ENCODE measurements at regions not wholly inside any gene's neighbourhood (a gene's known extent, or its start where the extent isn't known, plus 50 kb on each side); places are given as distances from the start of the nearest gene placed in this dataset.

GRCh38 chr10:55734112-55734511, 626.9 kb downstream of the ZWINT start:
- no peaks in the 10 kb centered on the region for H3K27me3 ChIP-seq
- peaks cover 2% of the 10 kb centered on the region for H3K27me3 Mint-ChIP-seq (ENCODE audit: insufficient read depth, low read depth)
- no peaks in the 10 kb centered on the region for H4K20me1 ChIP-seq (ENCODE audit: low read depth)
- no peaks in the 10 kb centered on the region for H3K9me3 Mint-ChIP-seq
- H3K9me3 ChIP-seq (ENCODE audit: low read depth), result no peaks in the 10 kb centered on the region
- DNase-seq (ENCODE audit: low spot score), result no peak
- H3F3A ChIP-seq (ENCODE audit: low read depth), result no peaks in the 10 kb centered on the region
- H3K36me3 ChIP-seq, result no peaks in the 10 kb centered on the region
- H3K4me2 ChIP-seq, result no peak overlapping the region
- H3K4me3 Mint-ChIP-seq, result no peak overlapping the region
- H3K27ac ChIP-seq, result no peak overlapping the region
- H3K4me1 Mint-ChIP-seq, result no peaks in the 10 kb centered on the region
- no peak overlapping the region for H2AFZ ChIP-seq (replicated peaks)
- no peaks in the 10 kb centered on the region for H3K4me1 ChIP-seq
- no peak overlapping the region for H3K9ac ChIP-seq
- no peaks in the 10 kb centered on the region for H3K79me2 ChIP-seq (ENCODE audit: low read depth)
- H3K4me3 ChIP-seq, result no peak overlapping the region
- H3K27ac Mint-ChIP-seq, result no peak overlapping the region
- H3K36me3 Mint-ChIP-seq, result no peaks in the 10 kb centered on the region
- no peak for TF ChIP-seq EZH2 (IDR thresholded peaks at IDR 0.05)
- TF ChIP-seq CTCF (IDR thresholded peaks at IDR 0.05), result no peak
- TF ChIP-seq EZH2phosphoT487 (IDR thresholded peaks at IDR 0.05), result no peak

GRCh38 chr10:55704950-55705349, 656.1 kb downstream of the ZWINT start:
- no peaks in the 10 kb centered on the region for H3K9me3 ChIP-seq (ENCODE audit: low read depth)
- H3K9ac ChIP-seq, result no peak overlapping the region
- Mint-ChIP-seq H3K9me3 (no peaks in the 10 kb centered on the region), H3K27me3 (ENCODE audit: insufficient read depth, low read depth) (no peaks in the 10 kb centered on the region), H3K36me3 (no peaks in the 10 kb centered on the region), H3K4me3 (no peak overlapping the region), H3K27ac (no peak overlapping the region), H3K4me1 (no peaks in the 10 kb centered on the region)
- no peaks in the 10 kb centered on the region for H3F3A ChIP-seq (ENCODE audit: low read depth)
- no peak overlapping the region for H3K27ac ChIP-seq
- H3K4me3 ChIP-seq, result no peak overlapping the region
- no peak overlapping the region for H2AFZ ChIP-seq (replicated peaks)
- TF ChIP-seq CTCF (IDR thresholded peaks at IDR 0.05) (no peak), EZH2phosphoT487 (IDR thresholded peaks at IDR 0.05) (no peak), EZH2 (IDR thresholded peaks at IDR 0.05) (no peak)
- H3K4me1 ChIP-seq, result no peaks in the 10 kb centered on the region
- no peaks in the 10 kb centered on the region for H3K79me2 ChIP-seq (ENCODE audit: low read depth)
- no peak overlapping the region for H3K4me2 ChIP-seq
- H3K36me3 ChIP-seq, result no peaks in the 10 kb centered on the region
- H3K27me3 ChIP-seq, result no peaks in the 10 kb centered on the region
- no peak for DNase-seq (ENCODE audit: low spot score)
- no peaks in the 10 kb centered on the region for H4K20me1 ChIP-seq (ENCODE audit: low read depth)

GRCh38 chr10:55668326-55668922, 692.6 kb downstream of the ZWINT start:
- H3K4me1 Mint-ChIP-seq, result no peaks in the 10 kb centered on the region

More at GRCh38 chr10:55668326-55668922, 692.6 kb downstream of the ZWINT start:
- peak; percentile 15 for DNase-seq (ENCODE audit: low spot score)
- Histone ChIP-seq H3K27me3 (no peaks in the 10 kb centered on the region), H4K20me1 (ENCODE audit: low read depth) (no peaks in the 10 kb centered on the region), H3K27ac (no peak overlapping the region), H2AFZ (replicated peaks) (no peak overlapping the region), H3F3A (ENCODE audit: low read depth) (no peaks in the 10 kb centered on the region), H3K79me2 (ENCODE audit: low read depth) (no peaks in the 10 kb centered on the region), H3K36me3 (no peaks in the 10 kb centered on the region), H3K9me3 (ENCODE audit: low read depth) (no peaks in the 10 kb centered on the region), H3K9ac (no peak overlapping the region), H3K4me1 (no peaks in the 10 kb centered on the region), H3K4me2 (no peak overlapping the region), H3K4me3 (no peak overlapping the region)
- Mint-ChIP-seq H3K36me3 (no peaks in the 10 kb centered on the region), H3K9me3 (no peaks in the 10 kb centered on the region), H3K27ac (no peak overlapping the region), H3K4me3 (no peak overlapping the region), H3K27me3 (ENCODE audit: insufficient read depth, low read depth) (no peaks in the 10 kb centered on the region)
- peak; percentile 53 for TF ChIP-seq CTCF (IDR thresholded peaks at IDR 0.05)
- no peak for TF ChIP-seq EZH2phosphoT487 (IDR thresholded peaks at IDR 0.05)
- TF ChIP-seq EZH2 (IDR thresholded peaks at IDR 0.05), result no peak

All from neural progenitor cell (in vitro differentiated cells).